ENCODE measurements at regions not wholly inside any gene's neighbourhood (a gene's known extent, or its start where the extent isn't known, plus 50 kb on each side); places are given as distances from the start of the nearest gene placed in this dataset.

DNA sequence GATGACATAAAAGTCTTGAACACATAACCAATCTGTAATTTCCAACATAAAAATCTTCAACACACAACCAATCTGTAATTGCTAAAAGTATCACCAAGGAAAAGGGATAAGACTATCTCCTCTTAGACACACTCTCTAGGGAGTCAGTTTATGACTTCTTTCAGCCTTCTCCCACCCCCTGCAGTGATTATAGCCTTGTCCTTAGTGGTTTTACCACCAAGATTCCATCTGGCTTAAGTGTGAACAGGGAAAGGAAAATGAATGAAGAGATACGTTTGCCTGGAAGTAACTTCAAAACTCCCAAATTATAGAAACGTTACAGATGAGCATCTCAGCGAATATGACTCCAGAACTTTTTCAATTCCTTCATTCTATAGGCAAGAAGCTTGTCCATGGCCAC lies 136.2 kb upstream of the RASSF8 start:
- TF ChIP-seq, protein P1, sequence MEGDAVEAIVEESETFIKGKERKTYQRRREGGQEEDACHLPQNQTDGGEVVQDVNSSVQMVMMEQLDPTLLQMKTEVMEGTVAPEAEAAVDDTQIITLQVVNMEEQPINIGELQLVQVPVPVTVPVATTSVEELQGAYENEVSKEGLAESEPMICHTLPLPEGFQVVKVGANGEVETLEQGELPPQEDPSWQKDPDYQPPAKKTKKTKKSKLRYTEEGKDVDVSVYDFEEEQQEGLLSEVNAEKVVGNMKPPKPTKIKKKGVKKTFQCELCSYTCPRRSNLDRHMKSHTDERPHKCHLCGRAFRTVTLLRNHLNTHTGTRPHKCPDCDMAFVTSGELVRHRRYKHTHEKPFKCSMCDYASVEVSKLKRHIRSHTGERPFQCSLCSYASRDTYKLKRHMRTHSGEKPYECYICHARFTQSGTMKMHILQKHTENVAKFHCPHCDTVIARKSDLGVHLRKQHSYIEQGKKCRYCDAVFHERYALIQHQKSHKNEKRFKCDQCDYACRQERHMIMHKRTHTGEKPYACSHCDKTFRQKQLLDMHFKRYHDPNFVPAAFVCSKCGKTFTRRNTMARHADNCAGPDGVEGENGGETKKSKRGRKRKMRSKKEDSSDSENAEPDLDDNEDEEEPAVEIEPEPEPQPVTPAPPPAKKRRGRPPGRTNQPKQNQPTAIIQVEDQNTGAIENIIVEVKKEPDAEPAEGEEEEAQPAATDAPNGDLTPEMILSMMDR (IDR thresholded peaks at IDR 0.05; ENCODE audit: insufficient read depth, missing control alignments) = no peak
- peak; percentile 11 for FAIRE-seq
- DNase-seq (ENCODE audit: insufficient read length, low spot score) = no peak

DNA sequence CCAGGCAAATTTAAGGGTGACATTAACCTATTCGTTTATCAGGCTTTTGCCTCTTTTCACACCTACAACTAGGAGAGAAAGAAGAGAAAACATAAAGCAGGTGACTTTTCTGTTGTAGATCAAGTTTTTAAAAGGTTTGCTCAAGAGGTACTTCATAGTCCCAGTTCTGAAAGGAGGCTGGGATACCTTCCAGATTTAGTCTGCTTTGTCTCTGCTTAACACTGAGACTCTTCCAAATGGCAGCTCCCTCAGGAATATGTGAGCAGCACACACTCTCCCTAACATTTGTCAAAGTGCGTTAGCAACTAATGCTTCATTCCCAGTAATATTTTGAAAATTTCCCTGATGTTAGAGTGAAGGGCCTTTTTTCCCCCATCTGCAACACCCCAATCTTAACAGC lies 133.7 kb upstream of the RASSF8 start:
- DNase-seq (ENCODE audit: insufficient read length, low spot score) = no peak
- TF ChIP-seq, protein P1 (IDR thresholded peaks at IDR 0.05; ENCODE audit: insufficient read depth, missing control alignments) = no peak
- no peak for FAIRE-seq

DNA sequence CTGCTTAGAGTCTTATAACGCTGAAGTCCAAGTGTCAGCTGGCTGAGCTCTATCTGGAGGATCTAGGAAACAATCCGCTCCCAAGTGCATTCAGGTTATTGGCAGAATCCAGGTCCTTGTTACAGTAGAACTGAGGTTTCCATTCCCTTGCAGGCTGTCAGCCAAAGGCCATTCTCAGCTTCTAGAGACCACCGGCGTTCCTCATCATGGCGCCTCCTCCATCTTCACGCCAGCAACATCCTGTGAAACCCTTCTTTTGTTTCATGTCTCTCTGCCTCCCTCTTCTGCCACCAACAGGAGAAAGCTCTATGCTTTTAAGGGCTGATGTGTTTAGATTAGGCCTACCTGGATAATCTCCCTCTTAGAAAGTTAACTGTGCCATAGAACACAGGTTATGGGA lies 133.0 kb upstream of the RASSF8 start:
- FAIRE-seq (no peak), DNase-seq (ENCODE audit: insufficient read length, low spot score) (no peak)
- TF ChIP-seq, protein P1 (IDR thresholded peaks at IDR 0.05; ENCODE audit: insufficient read depth, missing control alignments) = peak; percentile 21

DNA sequence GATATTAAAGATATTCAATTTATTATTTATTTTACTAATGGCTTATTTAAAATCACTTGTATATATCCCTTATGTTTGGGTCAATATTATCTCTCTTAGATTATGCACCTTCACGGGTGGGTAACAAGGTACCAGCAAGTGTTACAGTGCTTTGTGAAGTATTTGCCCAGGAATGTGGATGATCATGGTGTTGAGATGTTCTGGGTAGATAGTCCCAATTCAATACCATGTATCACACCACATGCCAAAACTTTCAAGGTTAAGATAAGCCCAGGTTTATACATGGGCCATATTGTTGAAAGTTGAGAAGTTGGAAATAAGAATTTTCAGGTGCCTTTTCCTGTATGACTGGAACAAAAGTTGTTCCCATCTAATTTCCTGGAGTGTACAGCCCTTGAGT lies 131.3 kb upstream of the RASSF8 start:
- FAIRE-seq (no peak), DNase-seq (ENCODE audit: insufficient read length, low spot score) (no peak)
- TF ChIP-seq, protein P1 (IDR thresholded peaks at IDR 0.05; ENCODE audit: insufficient read depth, missing control alignments) = no peak

DNA sequence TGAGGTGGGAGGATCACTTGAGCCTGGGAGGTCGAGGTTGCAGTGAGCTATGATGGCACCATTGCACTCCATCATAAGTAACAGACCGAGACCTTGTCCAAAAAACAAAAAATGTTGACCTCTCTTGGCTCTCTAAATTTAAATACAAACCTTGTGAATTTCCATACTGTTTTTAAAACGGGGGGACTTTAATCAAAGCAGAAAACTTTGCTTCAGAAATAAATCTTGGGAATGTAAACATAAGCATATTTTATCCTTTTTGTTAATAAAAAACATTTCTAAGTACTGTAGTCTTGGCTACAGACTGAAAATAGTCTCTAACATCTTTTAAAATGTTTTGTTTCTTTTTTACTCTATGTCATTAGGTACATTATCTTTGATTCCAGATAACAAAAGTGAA lies 130.7 kb upstream of the RASSF8 start:
- no peak for DNase-seq (ENCODE audit: insufficient read length, low spot score)
- FAIRE-seq = no peak

DNA sequence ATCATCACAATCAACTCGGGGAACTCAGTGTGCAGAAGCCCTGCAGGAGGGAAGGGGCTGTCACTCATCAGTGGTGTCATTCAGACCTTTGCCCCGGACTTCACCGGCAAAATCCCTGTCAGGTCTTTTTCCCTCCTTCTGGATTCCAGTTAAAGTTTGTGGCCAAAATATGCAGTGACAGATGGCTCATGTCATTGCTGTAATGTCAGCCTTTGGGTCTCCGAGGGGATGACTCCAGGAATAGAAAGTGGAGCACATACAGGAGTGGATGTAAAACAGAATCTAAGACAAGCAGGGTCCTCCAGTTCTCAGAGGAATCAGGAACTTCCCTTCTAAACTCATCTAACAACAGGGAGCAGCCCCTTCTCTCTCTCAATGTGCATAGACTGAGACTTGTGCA lies 130.3 kb upstream of the RASSF8 start:
- TF ChIP-seq, protein P1 (IDR thresholded peaks at IDR 0.05; ENCODE audit: insufficient read depth, missing control alignments) = no peak
- FAIRE-seq (no peak), DNase-seq (ENCODE audit: insufficient read length, low spot score) (no peak)

More for the DNA sequence above, 130.7 kb upstream of the RASSF8 start:
- TF ChIP-seq, protein P1 (IDR thresholded peaks at IDR 0.05; ENCODE audit: insufficient read depth, missing control alignments) = no peak

DNA sequence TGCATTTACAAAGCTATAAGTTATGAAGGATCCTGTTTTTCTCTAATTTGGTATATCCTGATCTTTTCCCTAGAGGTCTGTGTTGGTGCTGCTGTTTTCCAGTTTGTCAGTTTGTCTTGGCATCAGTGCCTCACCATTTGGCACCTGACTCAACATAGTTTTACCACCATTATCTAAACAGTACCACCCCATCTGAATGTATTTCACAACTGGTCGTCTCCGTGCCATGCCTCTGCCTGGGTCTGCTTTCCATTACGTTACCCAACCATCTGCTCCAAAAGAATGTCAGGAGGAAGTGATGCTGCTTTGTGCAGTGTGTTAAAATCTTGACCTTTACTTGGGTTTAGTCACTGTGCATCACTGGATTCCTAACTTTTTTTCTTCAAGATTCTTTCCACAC lies 129.3 kb upstream of the RASSF8 start:
- FAIRE-seq = no peak
- no peak for DNase-seq (ENCODE audit: insufficient read length, low spot score)
- TF ChIP-seq, protein P1 (IDR thresholded peaks at IDR 0.05; ENCODE audit: insufficient read depth, missing control alignments) = no peak
